ENCODE measurements at regions not wholly inside any gene's neighbourhood (a gene's known extent, or its start where the extent isn't known, plus 50 kb on each side); places are given as distances from the start of the nearest gene placed in this dataset.

- TF ChIP-seq CTCF (conservative IDR thresholded peaks at IDR 0.05; ENCODE audit: low read depth, low read length), result no peak
- H3K4me3 ChIP-seq (ENCODE audit: low read depth, low read length), result no peak overlapping the region
- no peak for DNase-seq (ENCODE audit: low read depth)
Observed at GRCh38 chr12:98162906-98163678, 352.3 kb upstream of the TMPO start.

- no peak for TF ChIP-seq CTCF (conservative IDR thresholded peaks at IDR 0.05; ENCODE audit: low read depth, low read length)
- no peak for DNase-seq (ENCODE audit: low read depth)
Observed at GRCh38 chr12:98172304-98172703, 343.1 kb upstream of the TMPO start.

GRCh38 chr12:98172801-98173200 is 342.6 kb upstream of the TMPO start:
- no peak overlapping the region for H3K4me3 ChIP-seq (ENCODE audit: low read depth, low read length)
- no peak for TF ChIP-seq CTCF (conservative IDR thresholded peaks at IDR 0.05; ENCODE audit: low read depth, low read length)
- DNase-seq (ENCODE audit: low read depth), result no peak

More at GRCh38 chr12:98172304-98172703, 343.1 kb upstream of the TMPO start:
- H3K4me3 ChIP-seq (ENCODE audit: low read depth, low read length), result no peak overlapping the region

- no peak overlapping the region for H3K4me3 ChIP-seq (ENCODE audit: low read depth, low read length)
- no peak for DNase-seq (ENCODE audit: low read depth)
- TF ChIP-seq CTCF (conservative IDR thresholded peaks at IDR 0.05; ENCODE audit: low read depth, low read length), result no peak
Observed at GRCh38 chr12:98173773-98174427, 341.5 kb upstream of the TMPO start.

GRCh38 chr12:98174428-98174809 is 341.0 kb upstream of the TMPO start:
- H3K4me3 ChIP-seq (ENCODE audit: low read depth, low read length), result no peak overlapping the region
- TF ChIP-seq CTCF (conservative IDR thresholded peaks at IDR 0.05; ENCODE audit: low read depth, low read length), result no peak
- DNase-seq (ENCODE audit: low read depth), result no peak

GRCh38 chr12:98178126-98178525 is 337.3 kb upstream of the TMPO start:
- no peak for DNase-seq (ENCODE audit: low read depth)
- no peak for TF ChIP-seq CTCF (conservative IDR thresholded peaks at IDR 0.05; ENCODE audit: low read depth, low read length)
- no peak overlapping the region for H3K4me3 ChIP-seq (ENCODE audit: low read depth, low read length)

Data from epithelial cell of proximal tubule (primary cell).